Body of pancreas (tissue), 4 donors: ENCODE measurements at regions not wholly inside any gene's neighbourhood (a gene's known extent, or its start where the extent isn't known, plus 50 kb on each side); places are given as distances from the start of the nearest gene placed in this dataset.

Source experiments
- ATAC-seq: fragments of 150-250 bp; one replicate; pipeline ENCODE4 v1.9.1; 2016
- DNase-seq, 4 donors: peaks; one replicate each; pipeline ENCODE4 v3.0.0-alpha.2; 2019
- H3K27ac ChIP-seq, 4 donors: fragments of 200-600 bp; sonication (generic); 1 replicate in 3 of 4; 2 replicates in 1 of 4; pipeline versions ENCODE4 v1.5.1 to v1.6.1; 2016 to 2019; ENCODE audit warnings: mild to moderate bottlenecking in 1 of 4, mixed read lengths in 1 of 4, moderate library complexity in 1 of 4
- H3K27me3 ChIP-seq, 2 donors: fragments of 200-600 bp; sonication (generic); one replicate each; pipeline ENCODE4 v1.6.0; 2016; ENCODE audit warnings: mild to moderate bottlenecking in 1 of 2
- H3K36me3 ChIP-seq, 2 donors: fragments of 200-600 bp; sonication (generic); replicated peaks in 1 of 2; 2 replicates each; pipeline ENCODE4 v1.5.1; 2016; ENCODE audit warnings: low read depth in 2 of 2; ENCODE audit not compliant: insufficient read depth in 1 of 2
- H3K4me1 ChIP-seq: fragments of 200-600 bp; sonication (generic); one replicate; pipeline ENCODE4 v1.6.0; 2016
- H3K4me3 ChIP-seq, 2 donors: fragments of 200-600 bp; sonication (generic); 1 replicate in 1 of 2; 2 replicates in 1 of 2; pipeline ENCODE4 v1.5.1; 2016 to 2019
- H3K9me3 ChIP-seq, 3 donors: fragments of 200-600 bp; sonication (generic); 1 replicate in 2 of 3; 2 replicates in 1 of 3; pipeline ENCODE4 v1.5.1; 2016
- CTCF ChIP-seq, 7 experiments: fragments of 450-650 bp in 4 of 7; fragments of 200-600 bp in 3 of 7; sonication (generic) in 3 of 7; IDR thresholded peaks; one replicate each; pipeline ENCODE4 v1.5.1; 2016 to 2019; ENCODE audit warnings: antibody characterized with exemption in 7 of 7
- POLR2A ChIP-seq, 3 donors: fragments of 450-650 bp; IDR thresholded peaks; one replicate each; pipeline ENCODE4 v1.6.1; 2016; ENCODE audit warnings: antibody characterized with exemption in 3 of 3, mild to moderate bottlenecking in 2 of 3
- WGBS, 2 donors: methylation state at CpG; one replicate each; pipeline ENCODE4 v1.1.5; 2017; 5-methylcytosine and 5-hydroxymethylcytosine counted together
- intact Hi-C: fragments of 100-400 bp; cut with DNase I; formaldehyde crosslinking; loops from one replicate; pipeline ENCODE4 v1.15.1; 2023

GRCh38 chr20:24116611-24117010, 128.0 kb upstream of the GGTLC1 start:
- Histone ChIP-seq H3K27ac (no peak overlapping the region), H3K4me1 (peaks cover 6% of the 10 kb centered on the region), H3K36me3 (no peaks in the 10 kb centered on the region), H3K9me3 (no peaks in the 10 kb centered on the region), H3K4me3 (no peak overlapping the region), H3K27me3 (no peaks in the 10 kb centered on the region)
- intact Hi-C loops, result no loop called here
- ATAC-seq (no peak), DNase-seq (no peak)
- TF ChIP-seq CTCF (IDR thresholded peaks at IDR 0.05), result no peak
- no peak for TF ChIP-seq POLR2A (IDR thresholded peaks at IDR 0.05)
- WGBS, 2 donors, result 65 to 67% methylated on average over 4 of the region's 4 CpGs

- TF ChIP-seq POLR2A (IDR thresholded peaks at IDR 0.05), result no peak
- no peak for TF ChIP-seq CTCF (IDR thresholded peaks at IDR 0.05)
- Histone ChIP-seq H3K27ac (no peak overlapping the region), H3K9me3 (no peaks in the 10 kb centered on the region), H3K4me3 (no peak overlapping the region), H3K4me1 (no peaks in the 10 kb centered on the region), H3K36me3 (no peaks in the 10 kb centered on the region), H3K27me3 (no peaks in the 10 kb centered on the region)
- intact Hi-C loops, result no loop called here
- ATAC-seq (no peak), DNase-seq (no peak)
- 66 to 68% methylated on average over 7 of the region's 7 CpGs for WGBS, 2 donors
Observed at GRCh38 chr20:24112360-24112759, 123.8 kb upstream of the GGTLC1 start.

GRCh38 chr20:24111858-24112257, 123.3 kb upstream of the GGTLC1 start:
- no peak for ATAC-seq
- intact Hi-C loops, result no loop called here
- 63 to 70% methylated on average over 1 to 5 of the region's 5 CpGs for WGBS, 2 donors

GRCh38 chr20:24109537-24109936, 121.0 kb upstream of the GGTLC1 start:
- 85% methylated on average over 10 of the region's 10 CpGs for WGBS, 2 donors
- no peak for TF ChIP-seq CTCF (IDR thresholded peaks at IDR 0.05)
- no peak for TF ChIP-seq POLR2A (IDR thresholded peaks at IDR 0.05)
- Histone ChIP-seq H3K4me3 (no peak overlapping the region), H3K36me3 (no peaks in the 10 kb centered on the region), H3K27me3 (no peaks in the 10 kb centered on the region), H3K9me3 (no peaks in the 10 kb centered on the region), H3K27ac (no peak overlapping the region), H3K4me1 (no peaks in the 10 kb centered on the region)
- intact Hi-C loops, result no loop called here
- DNase-seq (no peak), ATAC-seq (no peak)

More at GRCh38 chr20:24111858-24112257, 123.3 kb upstream of the GGTLC1 start:
- Histone ChIP-seq H3K4me1 (no peaks in the 10 kb centered on the region), H3K27ac (no peak overlapping the region), H3K36me3 (no peaks in the 10 kb centered on the region), H3K4me3 (no peak overlapping the region), H3K27me3 (no peaks in the 10 kb centered on the region), H3K9me3 (no peaks in the 10 kb centered on the region)
- DNase-seq, result no peak
- TF ChIP-seq CTCF (IDR thresholded peaks at IDR 0.05) (no peak), POLR2A (IDR thresholded peaks at IDR 0.05) (no peak)

- H3K4me1 ChIP-seq, result no peaks in the 10 kb centered on the region
- WGBS, 2 donors, result 80 to 82% methylated on average over 11 to 12 of the region's 12 CpGs
- no peaks in the 10 kb centered on the region for H3K27me3 ChIP-seq
- ATAC-seq (no peak), DNase-seq (no peak)
- TF ChIP-seq POLR2A (IDR thresholded peaks at IDR 0.05), result no peak
- no peak for TF ChIP-seq CTCF (IDR thresholded peaks at IDR 0.05)
- H3K36me3 ChIP-seq, result no peaks in the 10 kb centered on the region
- H3K27ac ChIP-seq, result no peak overlapping the region
- intact Hi-C loops, result no loop called here
- no peak overlapping the region for H3K4me3 ChIP-seq
- no peaks in the 10 kb centered on the region for H3K9me3 ChIP-seq
Observed at GRCh38 chr20:24109008-24109407, 120.4 kb upstream of the GGTLC1 start.
